Activated B cell treated with CpG ODN at 0.5 μM for 24 hours (primary cell): ENCODE measurements at regions not wholly inside any gene's neighbourhood (a gene's known extent, or its start where the extent isn't known, plus 50 kb on each side); places are given as distances from the start of the nearest gene placed in this dataset.

ENCODE experiments used
- ATAC-seq: fragments of 200-7000 bp; cut with Tn5 transposase; one replicate; pipeline ENCODE4 v1.10.0; 2021; ENCODE audit warnings: low read depth, mild to moderate bottlenecking, moderate library complexity
- CTCF ChIA-PET: fragments of 350-600 bp; sonication (Branson Sonifier 250); formaldehyde crosslinking; loops from one replicate; lab custom pipeline; 2021; ENCODE audit warnings: antibody characterized with exemption; lab: Charles Lee
- POLR2A ChIA-PET: fragments of 350-600 bp; sonication (Branson Sonifier 250); formaldehyde crosslinking; loops from one replicate; lab custom pipeline; 2021; ENCODE audit warnings: antibody characterized with exemption; lab: Charles Lee
- DNase-seq: peaks from one replicate; pipeline ENCODE4 v3.0.0; 2022
- H3K27ac Mint-ChIP-seq: one replicate; pipeline ENCODE4 v1.8.0; 2020; ENCODE audit warnings: mixed read lengths
- H3K27me3 Mint-ChIP-seq: one replicate; pipeline ENCODE4 v1.8.0; 2021; ENCODE audit warnings: mixed read lengths
- H3K36me3 Mint-ChIP-seq: one replicate; pipeline ENCODE4 v1.8.0; 2021; ENCODE audit warnings: low read depth, mixed read lengths
- H3K4me1 Mint-ChIP-seq: one replicate; pipeline ENCODE4 v1.8.0; 2021; ENCODE audit warnings: mixed read lengths
- H3K4me3 Mint-ChIP-seq: one replicate; pipeline ENCODE4 v1.8.0; 2020; ENCODE audit warnings: mild to moderate bottlenecking, mixed read lengths
- H3K9me3 Mint-ChIP-seq: one replicate; pipeline ENCODE4 v1.8.0; 2020; ENCODE audit warnings: mixed read lengths
- CTCF ChIP-seq: fragments of 200-600 bp; IDR thresholded peaks from one replicate; pipeline ENCODE4 v1.8.0; 2022; ENCODE audit warnings: antibody characterized with exemption, mild to moderate bottlenecking
- intact Hi-C: fragments of 100-400 bp; cut with micrococcal nuclease; formaldehyde crosslinking; loops from one replicate; pipeline ENCODE4 v1.15.1; 2024

DNA sequence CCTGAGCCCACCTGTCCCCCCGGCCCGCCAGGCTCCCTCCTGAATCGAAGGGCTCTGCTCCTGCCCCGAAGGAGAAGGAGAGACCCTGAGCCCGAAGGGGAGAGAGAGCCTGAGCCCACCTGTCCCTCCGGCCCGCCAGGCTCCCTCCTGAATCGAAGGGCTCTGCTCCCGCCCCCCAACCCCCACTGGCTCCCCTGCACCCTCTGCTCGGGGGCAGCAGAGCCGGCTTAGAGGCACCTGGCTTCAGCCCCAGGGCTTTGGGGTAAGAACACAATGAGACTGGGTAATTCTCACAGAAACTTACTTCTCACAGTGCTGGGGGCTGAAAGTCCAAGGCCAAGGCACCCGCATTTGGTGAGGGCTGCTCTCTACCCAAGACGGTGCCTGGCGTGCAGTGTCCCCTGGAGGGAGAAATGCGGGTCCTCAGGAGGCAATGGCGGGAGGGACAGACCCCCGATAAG, 53.1 kb upstream of the FBRSL1 start:
- Mint-ChIP-seq H3K27ac (no peak overlapping the region), H3K27me3 (no peaks in the 10 kb centered on the region), H3K4me1 (peaks cover 70% of the 10 kb centered on the region), H3K4me3 (no peak overlapping the region), H3K36me3 (no peaks in the 10 kb centered on the region), H3K9me3 (no peaks in the 10 kb centered on the region)
- intact Hi-C loops: no loop called here
- CTCF ChIA-PET: no interaction called here
- ATAC-seq: no peak
- DNase-seq: no peak
- POLR2A ChIA-PET: no interaction called here
- TF ChIP-seq CTCF: no peak

GRCh38 chr12:132435486-132436187, 54.3 kb upstream of the FBRSL1 start:
- Mint-ChIP-seq H3K27me3 (no peaks in the 10 kb centered on the region), H3K4me3 (no peak overlapping the region), H3K9me3 (no peaks in the 10 kb centered on the region), H3K36me3 (no peaks in the 10 kb centered on the region), H3K27ac (no peak overlapping the region), H3K4me1 (peaks cover 71% of the 10 kb centered on the region)
- no peak for ATAC-seq
- no peak for DNase-seq
- intact Hi-C loops: no loop called here
- CTCF ChIA-PET: no interaction called here
- POLR2A ChIA-PET: no interaction called here
- no peak for TF ChIP-seq CTCF

- POLR2A ChIA-PET: interaction anchor here (1.2 kb wide), 1 partner anchor 43 kb away, joined by 4 read pairs; no protein-coding TSS in a partner anchor
- Mint-ChIP-seq H3K27me3 (no peaks in the 10 kb centered on the region), H3K9me3 (no peaks in the 10 kb centered on the region), H3K27ac (no peak overlapping the region), H3K4me3 (no peak overlapping the region), H3K36me3 (no peaks in the 10 kb centered on the region), H3K4me1 (peaks cover 72% of the 10 kb centered on the region)
- no peak for TF ChIP-seq CTCF
- intact Hi-C loops: loop anchor here (5.0 kb wide), 1 partner anchor 33 kb away; no protein-coding TSS in a partner anchor
- CTCF ChIA-PET: no interaction called here
- DNase-seq (no peak), ATAC-seq (peak; percentile 26)
These were observed 56.1 kb upstream of the FBRSL1 start for GRCh38 chr12:132433641-132434395.

DNA sequence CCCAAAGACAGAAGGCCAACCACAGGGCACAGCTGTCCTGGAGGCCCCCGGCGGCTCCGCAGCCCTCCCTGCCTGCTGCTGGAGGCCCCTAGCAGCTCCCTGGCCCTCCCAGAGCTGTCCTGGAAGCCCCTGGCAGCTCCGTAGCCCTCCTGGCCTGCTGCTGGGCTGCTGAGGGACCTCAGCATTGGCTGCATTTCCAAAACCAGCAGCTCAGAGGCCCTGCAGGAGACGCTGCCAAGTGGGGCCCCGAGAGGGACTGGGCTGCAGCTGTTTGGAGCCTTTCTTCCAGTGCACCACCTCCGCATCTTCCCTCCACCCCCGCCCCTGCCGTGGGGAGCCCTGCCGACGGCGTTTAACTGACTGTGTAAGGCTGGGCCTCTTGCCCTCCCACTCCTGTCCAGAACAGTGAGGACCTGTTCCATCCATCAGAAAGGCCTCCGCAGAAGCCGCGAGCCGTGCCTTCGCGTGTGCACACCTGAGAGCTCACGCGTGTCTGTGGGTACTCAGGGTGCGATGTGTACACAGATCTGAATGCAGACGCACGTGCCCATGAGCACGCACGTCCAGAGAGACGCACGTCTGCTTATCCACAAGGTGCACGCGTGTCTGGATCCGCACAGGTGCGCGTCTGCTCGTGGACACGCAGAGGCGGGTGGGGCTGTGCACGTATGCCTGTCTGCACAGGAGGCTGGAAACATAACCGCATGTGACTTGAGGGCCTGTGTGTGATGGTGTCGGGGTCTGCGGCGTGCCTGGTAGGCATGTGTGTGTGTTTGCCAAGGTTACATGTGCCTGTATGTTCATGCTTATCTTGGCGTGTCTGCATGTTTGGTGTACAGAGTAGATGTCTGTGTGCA, 57.0 kb upstream of the FBRSL1 start:
- POLR2A ChIA-PET: interaction anchor here (1.2 kb wide), 1 partner anchor 18 kb away, joined by 5 read pairs; no protein-coding TSS in a partner anchor
- no peaks in the 10 kb centered on the region for H3K27me3 Mint-ChIP-seq
- intact Hi-C loops: loop anchor here (5.0 kb wide), 1 partner anchor 34 kb away; no protein-coding TSS in a partner anchor
- ATAC-seq (no peak), DNase-seq (no peak)
- H3K4me1 Mint-ChIP-seq: peaks cover 74% of the 10 kb centered on the region
- no peaks in the 10 kb centered on the region for H3K36me3 Mint-ChIP-seq
- no peak for TF ChIP-seq CTCF
- H3K27ac Mint-ChIP-seq: no peak overlapping the region
- H3K9me3 Mint-ChIP-seq: no peaks in the 10 kb centered on the region
- CTCF ChIA-PET: no interaction called here
- H3K4me3 Mint-ChIP-seq: no peak overlapping the region
